ENCODE measurements at regions not wholly inside any gene's neighbourhood (a gene's known extent, or its start where the extent isn't known, plus 50 kb on each side); places are given as distances from the start of the nearest gene placed in this dataset.

DNA sequence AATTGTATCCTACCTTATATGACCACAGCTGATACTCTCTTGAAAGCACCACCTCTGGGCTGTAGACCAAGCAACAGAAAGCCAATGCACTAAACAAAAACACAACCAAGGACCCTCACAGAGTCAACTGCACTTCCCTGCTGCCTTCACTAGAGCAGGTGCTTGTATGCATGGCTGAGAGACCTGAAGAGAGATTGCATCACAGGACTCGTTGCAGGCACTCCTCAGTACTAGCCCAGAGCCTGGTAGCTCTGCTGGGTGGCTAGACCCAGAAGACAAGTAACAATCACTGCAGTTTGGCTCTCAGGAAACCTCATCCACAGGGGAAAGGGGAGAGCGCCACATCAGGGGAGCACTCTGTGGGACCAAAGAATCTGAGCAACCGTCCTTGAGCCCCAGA, 521.6 kb upstream of the IMPG1 start:
- H2AFZ ChIP-seq (ENCODE audit: low read length), result no peak overlapping the region
- H3K9ac ChIP-seq (ENCODE audit: insufficient read depth, low read depth, low read length), result no peak overlapping the region
- H3K27ac ChIP-seq (ENCODE audit: extremely low read length, insufficient read depth, low read length), result no peak overlapping the region
- intact Hi-C loops (cut with micrococcal nuclease; ENCODE audit: unreplicated experiment) (no loop called here), in situ Hi-C loops (cut with HindIII; ENCODE audit: extremely low pct_ligation_motif_present, low pct_unique_long_range_greater_than_20kb) (no loop called here)
- ATAC-seq (no peak), DNase-seq (ENCODE audit: low spot score) (no peak), FAIRE-seq (no peak)
- H4K20me1 ChIP-seq (ENCODE audit: insufficient read depth, low read length), result no peaks in the 10 kb centered on the region
- BruUV-seq (replicated peaks), result no TSS peak
- H3K27me3 ChIP-seq (ENCODE audit: control insufficient read depth in 1 of 2, insufficient read depth in 2 of 2, low read length in 2 of 2), result no peaks in the 10 kb centered on the region
- TF ChIP-seq FIP1L1 (IDR thresholded peaks at IDR 0.05; ENCODE audit: borderline replicate concordance, insufficient read depth, low read depth, low read length) (no peak), ZNF567 (CRISPR knock-in tag; IDR thresholded peaks at IDR 0.05; ENCODE audit: borderline replicate concordance) (no peak), ZNF607 (CRISPR knock-in tag; IDR thresholded peaks at IDR 0.05; ENCODE audit: borderline replicate concordance) (no peak), PREB (CRISPR knock-in tag; IDR thresholded peaks at IDR 0.05) (no peak), ZSCAN29 (CRISPR knock-in tag; conservative IDR thresholded peaks at IDR 0.05) (no peak), ZNF615 (CRISPR knock-in tag; IDR thresholded peaks at IDR 0.05; ENCODE audit: borderline replicate concordance) (no peak)
- no peaks in the 10 kb centered on the region for H3K4me1 ChIP-seq (ENCODE audit: insufficient read depth, low read length)
- 4% methylated on average over 3 of the region's 3 CpGs for WGBS (ENCODE audit: low lambda C conversion rate)
- no peak overlapping the region for H3K4me2 ChIP-seq (ENCODE audit: low read depth, low read length)
- ChIA-PET CTCF (ENCODE audit: low intra/inter-chr PET ratio, low total read pairs) (no interaction called here), POLR2A (no interaction called here)
- no peaks in the 10 kb centered on the region for H3K9me3 ChIP-seq (ENCODE audit: low read length)
- H3K79me2 ChIP-seq (ENCODE audit: insufficient read depth, low read length), result no peaks in the 10 kb centered on the region
- H3K4me3 ChIP-seq (replicated peaks in 1 of 3; ENCODE audit: insufficient read depth in 1 of 3, low read depth in 2 of 3, low read length in 3 of 3), result no peak overlapping the region
- no peaks in the 10 kb centered on the region for H3K36me3 ChIP-seq (replicated peaks in 1 of 2; ENCODE audit: control insufficient read depth in 1 of 2, insufficient read depth in 2 of 2, low read length in 2 of 2)

GRCh38 chr6:76593668-76594067, 521.2 kb upstream of the IMPG1 start:
- no peak for DNase-seq (ENCODE audit: low spot score)
- no peaks in the 10 kb centered on the region for H3K36me3 ChIP-seq (replicated peaks in 1 of 2; ENCODE audit: control insufficient read depth in 1 of 2, insufficient read depth in 2 of 2, low read length in 2 of 2)
- no peaks in the 10 kb centered on the region for H3K27me3 ChIP-seq (ENCODE audit: control insufficient read depth in 1 of 2, insufficient read depth in 2 of 2, low read length in 2 of 2)
- H2AFZ ChIP-seq (ENCODE audit: low read length), result no peak overlapping the region
- no peak for ATAC-seq
- H3K9ac ChIP-seq (ENCODE audit: insufficient read depth, low read depth, low read length), result no peak overlapping the region
- H3K4me1 ChIP-seq (ENCODE audit: insufficient read depth, low read length), result no peaks in the 10 kb centered on the region
- no peak overlapping the region for H3K27ac ChIP-seq (ENCODE audit: extremely low read length, insufficient read depth, low read length)
- WGBS (ENCODE audit: low lambda C conversion rate), result 0% methylated on average over 2 of the region's 3 CpGs
- ChIA-PET CTCF (ENCODE audit: low intra/inter-chr PET ratio, low total read pairs) (no interaction called here), POLR2A (no interaction called here)
- H3K79me2 ChIP-seq (ENCODE audit: insufficient read depth, low read length), result no peaks in the 10 kb centered on the region
- no peaks in the 10 kb centered on the region for H4K20me1 ChIP-seq (ENCODE audit: insufficient read depth, low read length)
- in situ Hi-C loops (cut with HindIII; ENCODE audit: extremely low pct_ligation_motif_present, low pct_unique_long_range_greater_than_20kb) (no loop called here), intact Hi-C loops (cut with micrococcal nuclease; ENCODE audit: unreplicated experiment) (no loop called here)
- no peak for FAIRE-seq
- no peak overlapping the region for H3K4me3 ChIP-seq (replicated peaks in 1 of 3; ENCODE audit: insufficient read depth in 1 of 3, low read depth in 2 of 3, low read length in 3 of 3)
- H3K4me2 ChIP-seq (ENCODE audit: low read depth, low read length), result no peak overlapping the region
- no TSS peak for BruUV-seq (replicated peaks)
- H3K9me3 ChIP-seq (ENCODE audit: low read length), result no peaks in the 10 kb centered on the region
- TF ChIP-seq PCBP2 (optimal IDR thresholded peaks at IDR 0.05; ENCODE audit: low read depth, low read length, poor library complexity, severe bottlenecking), result no peak
- no peak for TF ChIP-seq ZBTB33 (CRISPR knock-in tag; IDR thresholded peaks at IDR 0.05)
- no peak for TF ChIP-seq ASH2L (IDR thresholded peaks at IDR 0.05; ENCODE audit: insufficient read length, low read depth, low read length)
- no peak for TF ChIP-seq MATR3 (CRISPR knock-in tag; IDR thresholded peaks at IDR 0.05)
- TF ChIP-seq HNRNPH1 (optimal IDR thresholded peaks at IDR 0.05; ENCODE audit: low read depth, low read length), result no peak
- TF ChIP-seq, protein P1, sequence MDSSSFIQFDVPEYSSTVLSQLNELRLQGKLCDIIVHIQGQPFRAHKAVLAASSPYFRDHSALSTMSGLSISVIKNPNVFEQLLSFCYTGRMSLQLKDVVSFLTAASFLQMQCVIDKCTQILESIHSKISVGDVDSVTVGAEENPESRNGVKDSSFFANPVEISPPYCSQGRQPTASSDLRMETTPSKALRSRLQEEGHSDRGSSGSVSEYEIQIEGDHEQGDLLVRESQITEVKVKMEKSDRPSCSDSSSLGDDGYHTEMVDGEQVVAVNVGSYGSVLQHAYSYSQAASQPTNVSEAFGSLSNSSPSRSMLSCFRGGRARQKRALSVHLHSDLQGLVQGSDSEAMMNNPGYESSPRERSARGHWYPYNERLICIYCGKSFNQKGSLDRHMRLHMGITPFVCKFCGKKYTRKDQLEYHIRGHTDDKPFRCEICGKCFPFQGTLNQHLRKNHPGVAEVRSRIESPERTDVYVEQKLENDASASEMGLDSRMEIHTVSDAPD (CRISPR knock-in tag; IDR thresholded peaks at IDR 0.05), result no peak

All from HepG2 (cell line).